Stomach (tissue), 4 donors: ENCODE measurements at regions not wholly inside any gene's neighbourhood (a gene's known extent, or its start where the extent isn't known, plus 50 kb on each side); places are given as distances from the start of the nearest gene placed in this dataset.

Experiments used
- POLR2AphosphoS5 ChIP-seq, 3 donors: sonication (generic); formaldehyde crosslinking; IDR thresholded peaks; one replicate each; pipeline ENCODE4 v1.6.1; 2016; ENCODE audit warnings: antibody characterized with exemption in 3 of 3
- TF ChIP-seq, protein P1 (sequence below), 7 experiments: fragments of 450-650 bp in 4 of 7; fragments of 200-600 bp in 3 of 7; sonication (generic) in 3 of 7; IDR thresholded peaks; one replicate each; pipeline ENCODE4 v1.5.1; 2016 to 2019; ENCODE audit warnings: antibody characterized with exemption in 7 of 7, control low read depth in 2 of 7, mild to moderate bottlenecking in 1 of 7

GRCh38 chr2:136363900-136364299 lies 246.0 kb upstream of the CXCR4 start:
- TF ChIP-seq, protein P1, sequence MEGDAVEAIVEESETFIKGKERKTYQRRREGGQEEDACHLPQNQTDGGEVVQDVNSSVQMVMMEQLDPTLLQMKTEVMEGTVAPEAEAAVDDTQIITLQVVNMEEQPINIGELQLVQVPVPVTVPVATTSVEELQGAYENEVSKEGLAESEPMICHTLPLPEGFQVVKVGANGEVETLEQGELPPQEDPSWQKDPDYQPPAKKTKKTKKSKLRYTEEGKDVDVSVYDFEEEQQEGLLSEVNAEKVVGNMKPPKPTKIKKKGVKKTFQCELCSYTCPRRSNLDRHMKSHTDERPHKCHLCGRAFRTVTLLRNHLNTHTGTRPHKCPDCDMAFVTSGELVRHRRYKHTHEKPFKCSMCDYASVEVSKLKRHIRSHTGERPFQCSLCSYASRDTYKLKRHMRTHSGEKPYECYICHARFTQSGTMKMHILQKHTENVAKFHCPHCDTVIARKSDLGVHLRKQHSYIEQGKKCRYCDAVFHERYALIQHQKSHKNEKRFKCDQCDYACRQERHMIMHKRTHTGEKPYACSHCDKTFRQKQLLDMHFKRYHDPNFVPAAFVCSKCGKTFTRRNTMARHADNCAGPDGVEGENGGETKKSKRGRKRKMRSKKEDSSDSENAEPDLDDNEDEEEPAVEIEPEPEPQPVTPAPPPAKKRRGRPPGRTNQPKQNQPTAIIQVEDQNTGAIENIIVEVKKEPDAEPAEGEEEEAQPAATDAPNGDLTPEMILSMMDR (IDR thresholded peaks at IDR 0.05): no peak
- TF ChIP-seq POLR2AphosphoS5 (IDR thresholded peaks at IDR 0.05): no peak
